ENCODE measurements at regions not wholly inside any gene's neighbourhood (a gene's known extent, or its start where the extent isn't known, plus 50 kb on each side); places are given as distances from the start of the nearest gene placed in this dataset.
"Not testable (repeated sequence)": the region's sequence is repeated elsewhere in the genome, so short reads cannot be mapped to it uniquely, and the experiment has no call there.

- DNase-seq, result no peak
Observed at GRCh38 chr15:96586901-96587300, 256.4 kb downstream of the NR2F2 start.

GRCh38 chr15:96589864-96590263 is 259.4 kb downstream of the NR2F2 start:
- no peak for DNase-seq

- DNase-seq, result no peak
Observed at GRCh38 chr15:96593735-96594134, 263.2 kb downstream of the NR2F2 start.

GRCh38 chr15:96595951-96596350 is 265.5 kb downstream of the NR2F2 start:
- no peak for DNase-seq

GRCh38 chr15:96598514-96598913 is 268.0 kb downstream of the NR2F2 start:
- no peak for DNase-seq

- no peak for DNase-seq
Observed at GRCh38 chr15:96599268-96599667, 268.8 kb downstream of the NR2F2 start.

- DNase-seq, result no peak
Observed at GRCh38 chr15:96600350-96600749, 269.9 kb downstream of the NR2F2 start.

- no peak for DNase-seq
Observed at GRCh38 chr15:96606617-96607016, 276.1 kb downstream of the NR2F2 start.

GRCh38 chr15:96610757-96611156 is 280.3 kb downstream of the NR2F2 start:
- no peak for DNase-seq

- no peak for DNase-seq
Observed at GRCh38 chr15:96612917-96613316, 282.4 kb downstream of the NR2F2 start.

- no peak for DNase-seq
Observed at GRCh38 chr15:96619174-96619573, 288.7 kb downstream of the NR2F2 start.

GRCh38 chr15:96622714-96623113 is 292.2 kb downstream of the NR2F2 start:
- DNase-seq, result no peak

GRCh38 chr15:96625256-96625655 is 294.8 kb downstream of the NR2F2 start:
- DNase-seq, result no peak

- DNase-seq, result no peak
Observed at GRCh38 chr15:96627031-96627568, 296.6 kb downstream of the NR2F2 start.

GRCh38 chr15:96629511-96629910 is 299.0 kb downstream of the NR2F2 start:
- no peak for DNase-seq

- no peak for DNase-seq
Observed at GRCh38 chr15:96638793-96639192, 308.3 kb downstream of the NR2F2 start.

GRCh38 chr15:96645796-96646195 is 315.3 kb downstream of the NR2F2 start:
- DNase-seq, result no peak

- no peak for DNase-seq
Observed at GRCh38 chr15:96648866-96649265, 318.4 kb downstream of the NR2F2 start.

- DNase-seq, result no peak
Observed at GRCh38 chr15:96657096-96657495, 326.6 kb downstream of the NR2F2 start.

GRCh38 chr15:96666979-96667378 is 336.5 kb downstream of the NR2F2 start:
- DNase-seq, result not testable (repeated sequence)

GRCh38 chr15:96670389-96670788 is 339.9 kb downstream of the NR2F2 start:
- no peak for DNase-seq

- DNase-seq, result no peak
Observed at GRCh38 chr15:96672629-96673028, 342.1 kb downstream of the NR2F2 start.

GRCh38 chr15:96678386-96678785 is 347.9 kb downstream of the NR2F2 start:
- no peak for DNase-seq

GRCh38 chr15:96687388-96688107 is 357.0 kb downstream of the NR2F2 start:
- DNase-seq, result no peak

- no peak for DNase-seq
Observed at GRCh38 chr15:96690733-96691132, 360.2 kb downstream of the NR2F2 start.
